ENCODE measurements at regions not wholly inside any gene's neighbourhood (a gene's known extent, or its start where the extent isn't known, plus 50 kb on each side); places are given as distances from the start of the nearest gene placed in this dataset.

DNA sequence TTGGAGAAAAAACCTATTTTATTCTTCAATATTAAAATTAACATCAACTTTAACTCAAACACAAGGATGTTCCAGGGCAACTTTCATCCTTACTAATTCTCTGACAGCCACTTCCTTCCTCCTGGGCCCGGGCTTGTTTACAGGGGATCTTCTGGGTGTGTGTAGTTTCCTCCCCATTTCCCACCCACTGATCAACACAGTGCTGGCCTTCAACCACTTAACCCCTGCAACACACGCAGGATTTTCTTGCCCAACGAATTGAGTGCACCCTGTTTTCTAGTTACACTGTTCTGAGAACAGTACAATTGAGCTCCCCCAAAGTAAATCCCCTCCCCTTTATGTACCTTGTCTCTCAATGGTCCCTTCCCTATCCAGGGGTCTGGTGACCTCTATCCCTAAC lies 83.1 kb upstream of the RANBP3L start:
- TF ChIP-seq, protein P1, sequence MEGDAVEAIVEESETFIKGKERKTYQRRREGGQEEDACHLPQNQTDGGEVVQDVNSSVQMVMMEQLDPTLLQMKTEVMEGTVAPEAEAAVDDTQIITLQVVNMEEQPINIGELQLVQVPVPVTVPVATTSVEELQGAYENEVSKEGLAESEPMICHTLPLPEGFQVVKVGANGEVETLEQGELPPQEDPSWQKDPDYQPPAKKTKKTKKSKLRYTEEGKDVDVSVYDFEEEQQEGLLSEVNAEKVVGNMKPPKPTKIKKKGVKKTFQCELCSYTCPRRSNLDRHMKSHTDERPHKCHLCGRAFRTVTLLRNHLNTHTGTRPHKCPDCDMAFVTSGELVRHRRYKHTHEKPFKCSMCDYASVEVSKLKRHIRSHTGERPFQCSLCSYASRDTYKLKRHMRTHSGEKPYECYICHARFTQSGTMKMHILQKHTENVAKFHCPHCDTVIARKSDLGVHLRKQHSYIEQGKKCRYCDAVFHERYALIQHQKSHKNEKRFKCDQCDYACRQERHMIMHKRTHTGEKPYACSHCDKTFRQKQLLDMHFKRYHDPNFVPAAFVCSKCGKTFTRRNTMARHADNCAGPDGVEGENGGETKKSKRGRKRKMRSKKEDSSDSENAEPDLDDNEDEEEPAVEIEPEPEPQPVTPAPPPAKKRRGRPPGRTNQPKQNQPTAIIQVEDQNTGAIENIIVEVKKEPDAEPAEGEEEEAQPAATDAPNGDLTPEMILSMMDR (IDR thresholded peaks at IDR 0.05; ENCODE audit: low read depth, low read length): no peak
- TF ChIP-seq POLR2A (IDR thresholded peaks at IDR 0.05; ENCODE audit: extremely low read depth, insufficient read length): no peak
- TF ChIP-seq, protein P2, sequence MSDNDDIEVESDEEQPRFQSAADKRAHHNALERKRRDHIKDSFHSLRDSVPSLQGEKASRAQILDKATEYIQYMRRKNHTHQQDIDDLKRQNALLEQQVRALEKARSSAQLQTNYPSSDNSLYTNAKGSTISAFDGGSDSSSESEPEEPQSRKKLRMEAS (IDR thresholded peaks at IDR 0.05; ENCODE audit: low read depth, low read length): no peak
